Osteocyte (in vitro differentiated cells): ENCODE measurements at regions not wholly inside any gene's neighbourhood (a gene's known extent, or its start where the extent isn't known, plus 50 kb on each side); places are given as distances from the start of the nearest gene placed in this dataset.
A peak's percentile ranks its signal among the peaks of the same experiment; 100 is the strongest.

Experiments
- DNase-seq: peaks from one replicate; pipeline ENCODE4 v3.0.0; 2021; ENCODE audit warnings: mixed read lengths; ENCODE audit not compliant: unreplicated experiment; ENCODE audit errors: extremely low spot score
- H3K27ac Mint-ChIP-seq: one replicate; pipeline ENCODE4 v1.8.0; 2021; ENCODE audit warnings: mild to moderate bottlenecking, mixed read lengths; ENCODE audit not compliant: unreplicated experiment
- H3K27me3 Mint-ChIP-seq: one replicate; pipeline ENCODE4 v1.8.0; 2021; ENCODE audit warnings: mixed read lengths; ENCODE audit not compliant: unreplicated experiment
- H3K36me3 Mint-ChIP-seq: one replicate; pipeline ENCODE4 v1.8.0; 2021; ENCODE audit warnings: mixed read lengths; ENCODE audit not compliant: unreplicated experiment
- H3K4me1 Mint-ChIP-seq: one replicate; pipeline ENCODE4 v1.8.0; 2021; ENCODE audit warnings: mixed read lengths; ENCODE audit not compliant: unreplicated experiment
- H3K4me3 Mint-ChIP-seq: one replicate; pipeline ENCODE4 v1.8.0; 2021; ENCODE audit warnings: mild to moderate bottlenecking, moderate library complexity, mixed read lengths; ENCODE audit not compliant: unreplicated experiment
- H3K9me3 Mint-ChIP-seq: one replicate; pipeline ENCODE4 v1.8.0; 2021; ENCODE audit warnings: mixed read lengths; ENCODE audit not compliant: unreplicated experiment
- TF ChIP-seq, protein P1 (sequence below): fragments of 200-600 bp; sonication (generic); IDR thresholded peaks from 2 replicates; pipeline ENCODE4 v1.5.0; 2021; ENCODE audit warnings: antibody characterized with exemption, mild to moderate bottlenecking, moderate library complexity

DNA sequence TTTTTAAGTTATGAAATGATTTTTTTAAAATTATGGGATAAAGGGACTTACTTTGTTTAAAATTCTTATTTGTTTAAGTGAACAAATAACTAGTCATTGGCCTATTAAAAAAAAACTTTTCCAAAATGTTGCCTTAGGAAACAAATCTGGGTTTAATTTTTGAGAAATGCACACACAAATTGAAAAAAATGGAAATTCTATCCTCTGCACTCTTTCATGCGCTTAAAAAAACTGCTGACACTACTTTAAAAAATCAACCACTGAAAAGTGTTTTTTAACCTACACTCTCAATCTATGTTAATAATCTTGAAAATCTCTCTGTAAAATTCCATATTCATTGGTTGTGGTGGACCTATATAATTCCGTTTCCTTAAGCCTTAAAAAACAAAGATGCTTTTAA, 163.4 kb upstream of the DAB2 start:
- Mint-ChIP-seq H3K27me3 (no peaks in the 10 kb centered on the region), H3K4me3 (no peak overlapping the region), H3K36me3 (no peaks in the 10 kb centered on the region), H3K27ac (peak overlapping the region; percentile 33), H3K9me3 (peaks cover 3% of the 10 kb centered on the region), H3K4me1 (peaks cover 43% of the 10 kb centered on the region)
- TF ChIP-seq, protein P1, sequence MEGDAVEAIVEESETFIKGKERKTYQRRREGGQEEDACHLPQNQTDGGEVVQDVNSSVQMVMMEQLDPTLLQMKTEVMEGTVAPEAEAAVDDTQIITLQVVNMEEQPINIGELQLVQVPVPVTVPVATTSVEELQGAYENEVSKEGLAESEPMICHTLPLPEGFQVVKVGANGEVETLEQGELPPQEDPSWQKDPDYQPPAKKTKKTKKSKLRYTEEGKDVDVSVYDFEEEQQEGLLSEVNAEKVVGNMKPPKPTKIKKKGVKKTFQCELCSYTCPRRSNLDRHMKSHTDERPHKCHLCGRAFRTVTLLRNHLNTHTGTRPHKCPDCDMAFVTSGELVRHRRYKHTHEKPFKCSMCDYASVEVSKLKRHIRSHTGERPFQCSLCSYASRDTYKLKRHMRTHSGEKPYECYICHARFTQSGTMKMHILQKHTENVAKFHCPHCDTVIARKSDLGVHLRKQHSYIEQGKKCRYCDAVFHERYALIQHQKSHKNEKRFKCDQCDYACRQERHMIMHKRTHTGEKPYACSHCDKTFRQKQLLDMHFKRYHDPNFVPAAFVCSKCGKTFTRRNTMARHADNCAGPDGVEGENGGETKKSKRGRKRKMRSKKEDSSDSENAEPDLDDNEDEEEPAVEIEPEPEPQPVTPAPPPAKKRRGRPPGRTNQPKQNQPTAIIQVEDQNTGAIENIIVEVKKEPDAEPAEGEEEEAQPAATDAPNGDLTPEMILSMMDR: no peak
- DNase-seq: no peak

DNA sequence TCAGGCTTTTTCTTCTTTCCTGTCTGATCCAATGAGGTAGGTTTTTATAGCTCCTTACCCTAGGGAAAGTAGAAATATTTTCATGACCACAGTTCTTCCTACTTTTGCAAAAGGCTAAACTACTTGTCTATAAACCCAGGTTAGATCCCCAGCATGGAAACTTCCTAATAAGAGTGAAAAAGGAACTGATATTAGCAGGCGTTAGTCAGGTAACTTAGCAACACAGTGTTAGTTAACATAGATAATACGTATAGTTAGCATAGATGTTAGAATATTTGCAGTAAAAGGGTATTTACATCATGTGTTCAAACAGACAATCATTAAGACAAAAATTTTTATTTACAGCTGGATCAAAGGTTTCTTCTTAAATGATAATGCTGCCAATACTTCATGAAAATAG, 162.9 kb upstream of the DAB2 start:
- no peaks in the 10 kb centered on the region for H3K36me3 Mint-ChIP-seq
- no peaks in the 10 kb centered on the region for H3K27me3 Mint-ChIP-seq
- TF ChIP-seq, protein P1: no peak
- H3K4me1 Mint-ChIP-seq: peaks cover 43% of the 10 kb centered on the region
- H3K4me3 Mint-ChIP-seq: no peak overlapping the region
- H3K27ac Mint-ChIP-seq: peak overlapping the region; percentile 7
- peaks cover 3% of the 10 kb centered on the region for H3K9me3 Mint-ChIP-seq
- DNase-seq: no peak

- no peak overlapping the region for H3K27ac Mint-ChIP-seq
- no peak for DNase-seq
- H3K9me3 Mint-ChIP-seq: peaks cover 3% of the 10 kb centered on the region
- H3K27me3 Mint-ChIP-seq: no peaks in the 10 kb centered on the region
- peaks cover 45% of the 10 kb centered on the region for H3K4me1 Mint-ChIP-seq
- H3K4me3 Mint-ChIP-seq: no peak overlapping the region
- H3K36me3 Mint-ChIP-seq: no peaks in the 10 kb centered on the region
- TF ChIP-seq, protein P1: no peak
These were observed 161.4 kb upstream of the DAB2 start for GRCh38 chr5:39586185-39586584.

DNA sequence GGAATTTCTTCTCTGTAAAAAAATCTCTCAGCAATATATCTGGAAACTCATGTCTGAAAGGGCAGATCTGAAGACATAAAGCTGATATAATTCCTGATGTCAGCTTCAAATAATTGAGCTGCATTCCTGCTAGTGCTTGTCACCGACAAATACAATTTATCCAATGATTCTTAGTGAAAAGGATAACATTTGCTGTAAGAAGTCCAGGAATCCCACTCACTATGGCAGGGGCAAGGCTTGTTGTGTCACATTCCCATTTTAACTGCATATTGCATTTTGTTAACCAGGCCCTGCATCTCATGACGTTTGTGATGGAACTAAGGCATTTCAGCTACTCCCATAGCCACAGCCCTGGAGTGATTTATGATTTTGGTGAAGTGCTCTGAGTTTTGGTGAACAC, 160.1 kb upstream of the DAB2 start:
- Mint-ChIP-seq H3K27me3 (no peaks in the 10 kb centered on the region), H3K9me3 (no peaks in the 10 kb centered on the region), H3K27ac (no peak overlapping the region), H3K4me3 (no peak overlapping the region), H3K36me3 (no peaks in the 10 kb centered on the region), H3K4me1 (peaks cover 47% of the 10 kb centered on the region)
- TF ChIP-seq, protein P1: no peak
- no peak for DNase-seq

- no peaks in the 10 kb centered on the region for H3K36me3 Mint-ChIP-seq
- TF ChIP-seq, protein P1: no peak
- H3K4me1 Mint-ChIP-seq: peaks cover 40% of the 10 kb centered on the region
- no peaks in the 10 kb centered on the region for H3K9me3 Mint-ChIP-seq
- H3K27ac Mint-ChIP-seq: peak overlapping the region; percentile 73
- no peak overlapping the region for H3K4me3 Mint-ChIP-seq
- peaks cover 11% of the 10 kb centered on the region for H3K27me3 Mint-ChIP-seq
- no peak for DNase-seq
These were observed 156.1 kb upstream of the DAB2 start for GRCh38 chr5:39580702-39581453.
